Colonic mucosa (tissue), 4 donors: ENCODE measurements at regions not wholly inside any gene's neighbourhood (a gene's known extent, or its start where the extent isn't known, plus 50 kb on each side); places are given as distances from the start of the nearest gene placed in this dataset.

Experiments used
- DNase-seq: peaks from one replicate; pipeline ENCODE4 v3.0.0-alpha.2; 2020
- H3K27ac ChIP-seq: fragments of 200-600 bp; one replicate; pipeline ENCODE4 v1.8.0; 2021
- H3K27me3 ChIP-seq: fragments of 200-600 bp; one replicate; pipeline ENCODE4 v1.8.0; 2021
- H3K36me3 ChIP-seq: fragments of 200-600 bp; one replicate; pipeline ENCODE4 v1.8.0; 2021
- H3K4me1 ChIP-seq: fragments of 200-600 bp; one replicate; pipeline ENCODE4 v1.8.0; 2021; ENCODE audit warnings: mild to moderate bottlenecking
- H3K4me3 ChIP-seq: fragments of 200-600 bp; one replicate; pipeline ENCODE4 v1.8.0; 2021
- H3K9ac ChIP-seq, 2 donors: one replicate each; pipeline ENCODE4 v1.7.0; 2013; ENCODE audit warnings: control low read depth in 2 of 2, low read depth in 2 of 2, low read length in 2 of 2
- H3K9me3 ChIP-seq: fragments of 200-600 bp; one replicate; pipeline ENCODE4 v1.8.0; 2021
- intact Hi-C: fragments of 100-400 bp; cut with DNase I; formaldehyde crosslinking; loops from one replicate; pipeline ENCODE4 v1.14.1; 2022
- TF ChIP-seq, protein P1 (sequence below): fragments of 200-600 bp; IDR thresholded peaks from one replicate; pipeline ENCODE4 v1.8.0; 2022; ENCODE audit warnings: antibody characterized with exemption, mild to moderate bottlenecking
- donor health status: healthy.
- donor health status: DM: no; HTN: no; CAD: no.
- donor health status: DM: no; HTN: no; CAD: no.

DNA sequence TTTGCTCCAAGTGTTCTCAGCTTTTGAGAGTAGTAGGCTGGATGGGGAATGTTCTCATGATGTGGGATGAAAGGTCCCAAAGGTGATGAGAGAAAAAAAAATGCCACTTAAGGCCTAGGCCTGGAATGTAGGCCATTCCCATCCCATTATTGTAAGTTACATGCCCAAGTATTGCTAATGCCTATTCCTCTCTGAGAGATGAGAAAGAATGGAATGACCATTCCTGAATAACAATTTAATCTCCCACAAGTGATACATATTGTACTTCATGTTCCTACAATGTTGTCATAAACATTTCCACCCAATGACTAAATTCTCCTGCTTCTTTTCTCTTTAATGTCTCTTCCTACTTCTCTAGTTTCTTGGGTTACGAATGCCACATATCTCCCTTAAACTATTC lies 102.8 kb upstream of the KCNJ16 start:
- Histone ChIP-seq H3K36me3 (no peaks in the 10 kb centered on the region), H3K4me1 (no peaks in the 10 kb centered on the region), H3K9me3 (no peaks in the 10 kb centered on the region), H3K27me3 (no peaks in the 10 kb centered on the region), H3K27ac (no peak overlapping the region), H3K4me3 (no peak overlapping the region), H3K9ac (no peak overlapping the region)
- intact Hi-C loops, result no loop called here
- TF ChIP-seq, protein P1, sequence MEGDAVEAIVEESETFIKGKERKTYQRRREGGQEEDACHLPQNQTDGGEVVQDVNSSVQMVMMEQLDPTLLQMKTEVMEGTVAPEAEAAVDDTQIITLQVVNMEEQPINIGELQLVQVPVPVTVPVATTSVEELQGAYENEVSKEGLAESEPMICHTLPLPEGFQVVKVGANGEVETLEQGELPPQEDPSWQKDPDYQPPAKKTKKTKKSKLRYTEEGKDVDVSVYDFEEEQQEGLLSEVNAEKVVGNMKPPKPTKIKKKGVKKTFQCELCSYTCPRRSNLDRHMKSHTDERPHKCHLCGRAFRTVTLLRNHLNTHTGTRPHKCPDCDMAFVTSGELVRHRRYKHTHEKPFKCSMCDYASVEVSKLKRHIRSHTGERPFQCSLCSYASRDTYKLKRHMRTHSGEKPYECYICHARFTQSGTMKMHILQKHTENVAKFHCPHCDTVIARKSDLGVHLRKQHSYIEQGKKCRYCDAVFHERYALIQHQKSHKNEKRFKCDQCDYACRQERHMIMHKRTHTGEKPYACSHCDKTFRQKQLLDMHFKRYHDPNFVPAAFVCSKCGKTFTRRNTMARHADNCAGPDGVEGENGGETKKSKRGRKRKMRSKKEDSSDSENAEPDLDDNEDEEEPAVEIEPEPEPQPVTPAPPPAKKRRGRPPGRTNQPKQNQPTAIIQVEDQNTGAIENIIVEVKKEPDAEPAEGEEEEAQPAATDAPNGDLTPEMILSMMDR, result no peak
- no peak for DNase-seq

DNA sequence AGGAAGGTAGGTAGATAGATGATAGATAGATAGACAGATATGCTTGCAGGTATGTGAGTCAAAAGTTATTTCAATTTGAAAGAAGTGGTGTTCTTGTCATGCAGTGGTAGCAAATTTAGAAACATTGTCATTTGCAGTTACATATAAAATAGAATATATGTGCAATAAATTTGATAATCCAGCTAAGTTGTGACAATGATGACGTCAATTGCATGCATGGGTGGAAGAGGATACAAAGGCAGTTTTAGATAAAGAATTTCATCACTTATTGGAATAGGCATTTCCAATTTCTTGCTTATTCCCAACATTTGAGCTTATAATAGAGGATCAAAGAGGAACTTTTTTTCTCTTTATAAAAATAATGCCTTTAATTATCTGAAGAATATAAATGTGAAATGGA lies 99.2 kb upstream of the KCNJ16 start:
- no peaks in the 10 kb centered on the region for H3K36me3 ChIP-seq
- H3K27me3 ChIP-seq, result no peaks in the 10 kb centered on the region
- no peaks in the 10 kb centered on the region for H3K9me3 ChIP-seq
- no peak overlapping the region for H3K9ac ChIP-seq
- no peak overlapping the region for H3K27ac ChIP-seq
- no peak overlapping the region for H3K4me3 ChIP-seq
- no peak for DNase-seq
- intact Hi-C loops, result no loop called here
- no peaks in the 10 kb centered on the region for H3K4me1 ChIP-seq
- TF ChIP-seq, protein P1, result no peak

DNA sequence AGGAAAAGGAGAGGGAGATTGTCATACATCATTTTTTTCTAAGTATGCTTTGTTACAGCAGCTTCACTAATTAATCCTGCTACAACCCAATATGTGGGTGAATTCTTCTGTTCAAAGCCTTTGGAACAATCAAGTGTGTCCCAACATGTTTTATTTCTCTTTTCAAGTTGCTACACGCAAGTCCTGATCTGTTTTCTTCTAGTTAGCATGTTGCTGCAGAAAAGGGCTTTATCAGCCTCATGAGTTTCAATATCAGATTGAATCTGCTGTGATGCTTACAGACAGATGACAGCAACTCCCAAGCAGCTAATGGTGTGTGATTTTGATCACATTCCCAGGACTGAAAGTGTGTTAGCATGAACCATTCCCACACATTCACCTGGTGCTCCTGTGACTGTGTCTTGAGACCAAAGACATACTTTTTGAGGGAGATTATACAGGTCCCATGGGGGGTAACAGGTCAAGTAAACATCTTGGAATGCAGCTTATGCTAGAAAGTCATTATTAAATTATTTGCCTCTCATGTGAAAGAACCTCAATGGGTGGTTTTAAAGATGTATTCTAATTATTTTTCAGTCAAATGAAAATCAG lies 96.9 kb upstream of the KCNJ16 start:
- Histone ChIP-seq H3K27ac (no peak overlapping the region), H3K36me3 (no peaks in the 10 kb centered on the region), H3K4me3 (no peak overlapping the region), H3K9me3 (no peaks in the 10 kb centered on the region), H3K4me1 (no peaks in the 10 kb centered on the region), H3K27me3 (no peaks in the 10 kb centered on the region), H3K9ac (no peak overlapping the region)
- intact Hi-C loops, result no loop called here
- DNase-seq, result no peak
- TF ChIP-seq, protein P1, result no peak

DNA sequence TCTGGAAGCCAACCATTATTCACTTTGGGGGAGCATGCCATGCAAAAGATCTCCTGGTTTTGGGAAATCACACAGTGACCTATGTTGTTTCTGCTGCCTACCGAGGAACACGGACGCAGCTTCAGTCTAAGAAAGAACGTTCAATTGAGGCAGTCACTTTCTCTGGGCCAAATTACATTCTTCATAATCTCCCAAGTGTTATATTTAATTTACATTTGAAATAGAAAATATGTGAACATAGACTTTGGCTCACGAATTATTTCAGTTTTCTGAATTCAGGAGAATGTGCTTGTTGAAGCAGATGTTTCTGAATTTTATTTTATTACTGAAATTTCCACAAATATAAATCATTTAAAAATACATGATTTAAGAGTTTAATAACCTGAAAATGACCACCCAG lies 93.6 kb upstream of the KCNJ16 start:
- no peaks in the 10 kb centered on the region for H3K4me1 ChIP-seq
- H3K4me3 ChIP-seq, result no peak overlapping the region
- no peak for DNase-seq
- intact Hi-C loops, result no loop called here
- no peaks in the 10 kb centered on the region for H3K27me3 ChIP-seq
- no peaks in the 10 kb centered on the region for H3K9me3 ChIP-seq
- H3K9ac ChIP-seq, result no peak overlapping the region
- TF ChIP-seq, protein P1, result no peak
- no peaks in the 10 kb centered on the region for H3K36me3 ChIP-seq
- H3K27ac ChIP-seq, result no peak overlapping the region

DNA sequence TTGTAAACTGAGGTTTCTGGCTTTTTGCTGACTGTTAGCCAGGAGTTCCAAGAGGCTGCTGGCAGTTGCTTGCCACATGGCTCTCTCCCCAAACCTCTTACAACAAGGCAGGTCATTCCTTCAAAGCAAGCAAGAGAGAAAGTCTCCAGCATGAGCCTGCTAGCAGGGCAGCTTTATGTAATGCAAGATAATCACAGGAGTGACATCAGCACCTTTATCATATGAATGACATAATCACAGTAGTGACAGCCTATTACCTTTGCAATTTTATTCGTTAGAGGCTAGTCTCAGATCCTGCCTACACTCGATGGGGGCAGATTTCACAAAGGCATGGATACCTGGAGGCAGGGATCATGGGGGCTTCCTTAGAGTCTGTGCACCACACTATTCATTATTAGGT lies 79.5 kb upstream of the KCNJ16 start:
- TF ChIP-seq, protein P1, result no peak
- H3K9ac ChIP-seq, result no peak overlapping the region
- intact Hi-C loops, result no loop called here
- H3K36me3 ChIP-seq, result no peaks in the 10 kb centered on the region
- no peaks in the 10 kb centered on the region for H3K27me3 ChIP-seq
- no peak overlapping the region for H3K27ac ChIP-seq
- DNase-seq, result no peak
- H3K9me3 ChIP-seq, result no peaks in the 10 kb centered on the region
- H3K4me1 ChIP-seq, result no peaks in the 10 kb centered on the region
- no peak overlapping the region for H3K4me3 ChIP-seq
